HG02981 (cell line): ENCODE measurements at regions not wholly inside any gene's neighbourhood (a gene's known extent, or its start where the extent isn't known, plus 50 kb on each side); places are given as distances from the start of the nearest gene placed in this dataset.
A peak's percentile ranks its signal among the peaks of the same experiment; 100 is the strongest.

Experiments
- ATAC-seq: cut with Tn5 transposase; IDR thresholded peaks from one replicate; pipeline ENCODE4 v1.9.1; 2021; ENCODE audit warnings: mild to moderate bottlenecking, moderate library complexity; ENCODE audit not compliant: unreplicated experiment

DNA sequence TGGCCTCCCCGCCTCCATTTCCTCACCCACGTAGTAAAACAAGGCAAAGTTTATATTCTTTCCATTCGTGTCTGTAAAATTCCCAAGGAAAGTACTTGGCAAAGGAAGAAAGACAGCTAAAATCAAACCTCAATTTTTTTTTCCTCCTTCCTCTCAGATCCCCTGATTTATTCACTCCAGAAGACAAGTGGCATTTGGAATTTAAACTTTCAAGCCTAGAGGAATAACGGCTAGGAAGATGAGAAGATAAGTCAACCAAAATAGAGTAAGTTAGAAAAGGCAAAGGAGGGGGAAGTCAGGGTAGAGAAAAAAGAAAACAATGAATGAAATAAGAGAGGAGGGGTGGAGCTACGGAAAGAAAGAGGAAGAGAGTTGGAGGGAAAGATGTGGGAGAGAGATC is 198.9 kb upstream of the PIK3C3 start:
- no peak for ATAC-seq

GRCh38 chr18:41754332-41754731 is 200.7 kb upstream of the PIK3C3 start:
- ATAC-seq = no peak

DNA sequence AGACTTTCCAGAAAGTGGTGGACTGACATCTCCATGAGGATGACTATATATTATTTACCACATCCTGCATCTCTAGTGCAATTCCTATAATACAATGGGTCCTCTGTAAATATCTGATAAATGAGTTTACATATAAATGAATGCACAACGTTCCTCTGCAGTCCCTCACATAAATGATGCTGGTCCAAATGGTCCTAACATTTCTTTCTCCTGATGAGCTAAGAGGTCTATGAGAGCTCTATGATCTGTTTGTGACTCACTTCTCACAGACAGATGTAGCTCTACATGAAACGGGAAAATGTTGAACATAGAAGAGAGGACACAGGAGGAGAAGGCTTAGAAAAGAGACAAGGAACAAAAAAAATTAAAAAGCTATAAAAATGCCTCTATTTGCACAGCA is 201.2 kb upstream of the PIK3C3 start:
- ATAC-seq = no peak

DNA sequence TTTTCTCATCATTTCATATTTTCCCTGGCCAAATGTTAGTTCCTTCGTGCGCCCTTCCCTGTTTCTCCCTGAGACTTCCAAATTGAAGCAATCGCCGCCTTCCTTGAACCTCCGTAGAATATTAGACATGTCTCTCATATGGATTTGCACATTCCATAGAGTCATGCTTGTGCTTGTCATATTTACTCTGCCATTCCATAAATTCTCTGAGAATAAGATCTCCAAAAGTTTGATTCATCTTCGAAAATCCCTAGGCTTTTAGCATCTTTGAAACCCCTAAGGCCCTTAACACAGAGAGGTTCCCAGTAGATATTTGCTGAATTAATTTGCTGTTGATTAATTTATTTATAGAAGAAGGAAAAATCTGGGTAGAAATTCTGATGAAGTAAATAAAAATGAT is 202.2 kb upstream of the PIK3C3 start:
- no peak for ATAC-seq

DNA sequence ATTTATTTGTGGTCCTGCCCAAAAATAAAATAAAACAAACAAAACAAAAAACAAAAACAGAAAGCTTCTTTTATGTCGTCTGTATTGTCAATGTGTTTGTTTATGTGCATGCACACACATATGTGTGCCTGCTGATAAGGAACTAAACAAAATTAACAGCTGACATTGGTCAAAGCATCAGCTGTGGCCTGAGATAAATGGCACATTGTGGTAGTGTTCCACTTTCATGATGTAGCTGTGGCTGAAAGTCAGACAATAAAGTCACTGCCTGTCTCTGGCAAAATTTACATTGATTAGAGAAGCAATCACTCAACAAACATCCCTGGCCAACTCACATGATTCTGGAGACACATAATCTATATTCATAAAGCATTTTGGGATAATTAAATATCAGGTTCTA is 203.4 kb upstream of the PIK3C3 start:
- no peak for ATAC-seq

DNA sequence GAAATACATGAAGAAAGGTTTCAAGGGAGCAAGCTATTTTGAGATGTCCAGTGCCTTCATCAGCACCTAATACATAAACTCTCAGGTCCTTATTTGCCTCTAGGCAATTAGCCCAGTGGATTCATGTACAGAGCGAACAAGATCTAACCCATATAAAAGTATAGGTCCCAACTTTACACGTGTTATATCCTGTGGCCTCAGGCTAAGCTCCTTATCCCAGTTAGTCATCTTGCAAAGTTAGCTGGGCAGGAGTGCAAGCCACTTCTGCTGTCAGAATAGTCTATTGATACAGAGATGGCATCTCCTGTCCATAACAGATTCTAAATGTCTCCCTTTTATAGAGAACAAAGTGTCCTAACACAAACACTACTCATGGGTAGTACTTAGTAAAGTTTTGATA is 203.9 kb upstream of the PIK3C3 start:
- no peak for ATAC-seq

DNA sequence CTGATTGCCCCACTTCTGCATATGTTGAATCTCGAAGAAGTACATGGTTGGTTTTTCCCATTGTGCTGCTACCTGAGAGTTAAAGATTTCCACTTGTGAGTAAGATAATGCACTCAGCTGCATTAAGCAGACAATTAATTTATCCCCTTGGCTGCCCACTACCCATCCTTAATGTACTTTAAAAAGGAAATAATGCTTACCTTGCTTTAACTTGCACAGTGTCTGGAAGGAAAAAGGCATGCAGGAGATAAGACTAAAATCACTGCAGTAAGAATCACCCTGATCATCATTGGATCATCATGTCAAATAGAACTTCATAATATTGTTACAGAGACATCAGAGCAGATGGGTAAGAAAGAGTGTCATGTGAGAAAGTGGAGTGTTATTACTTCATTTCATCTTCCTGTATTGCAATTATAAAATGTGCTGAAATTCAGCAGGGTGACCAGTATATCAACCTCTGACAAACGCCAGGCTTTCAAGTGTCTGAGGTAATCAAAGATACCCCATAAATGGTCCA is 207.3 kb upstream of the PIK3C3 start:
- ATAC-seq = no peak

- ATAC-seq = peak; percentile 69
Observed at GRCh38 chr18:41745166-41746049, 209.6 kb upstream of the PIK3C3 start.

DNA sequence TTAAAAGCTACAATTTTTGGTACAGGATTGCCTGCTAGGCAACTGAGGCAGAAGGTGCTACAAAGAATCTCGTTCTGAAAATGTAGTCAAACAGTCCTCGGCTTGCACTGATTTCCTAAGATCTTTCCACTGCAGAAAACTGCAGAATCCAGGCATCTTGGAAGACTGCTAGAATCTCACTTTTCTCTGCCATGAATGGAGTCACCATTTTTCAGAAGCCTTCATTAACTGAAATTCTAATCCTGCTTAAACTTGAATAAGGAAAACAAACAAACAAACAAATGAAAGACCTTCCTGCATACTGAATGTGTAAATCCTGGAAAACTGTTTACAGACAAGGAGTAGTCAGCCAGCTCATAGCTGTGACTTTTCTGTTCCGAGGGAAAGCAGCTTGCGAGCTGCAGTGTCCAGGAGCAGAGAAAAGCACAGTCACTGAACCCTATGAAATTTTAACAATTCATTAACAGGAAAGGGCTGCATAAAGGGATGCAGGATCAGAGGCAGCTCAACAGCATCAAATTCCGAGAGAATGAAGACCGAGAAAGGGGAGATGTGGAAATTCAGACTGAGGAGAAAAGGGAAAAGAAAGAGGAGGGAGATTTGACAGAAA is 210.5 kb upstream of the PIK3C3 start:
- no peak for ATAC-seq

DNA sequence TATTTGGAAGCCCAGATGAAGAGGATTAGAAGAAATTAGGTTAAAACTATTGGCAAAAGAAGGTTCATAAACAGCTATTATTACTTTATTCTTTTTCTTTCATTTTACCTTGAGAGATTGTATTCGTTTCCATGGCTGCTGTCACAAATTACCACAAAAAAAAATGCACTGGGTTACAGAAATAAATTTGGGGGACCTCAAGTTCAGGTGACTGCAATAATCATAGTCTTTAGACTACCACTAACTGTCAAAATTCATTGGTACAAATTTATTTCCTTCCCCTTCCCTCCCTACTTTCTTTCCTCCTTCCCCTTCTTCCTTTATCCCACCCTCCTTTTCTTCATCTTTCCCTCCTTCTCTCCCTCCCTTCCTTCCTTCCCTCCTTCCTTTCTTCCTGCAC is 217.8 kb upstream of the PIK3C3 start:
- ATAC-seq = no peak

GRCh38 chr18:41734917-41735316 is 220.1 kb upstream of the PIK3C3 start:
- no peak for ATAC-seq

- no peak for ATAC-seq
Observed at GRCh38 chr18:41732356-41732755, 222.7 kb upstream of the PIK3C3 start.

DNA sequence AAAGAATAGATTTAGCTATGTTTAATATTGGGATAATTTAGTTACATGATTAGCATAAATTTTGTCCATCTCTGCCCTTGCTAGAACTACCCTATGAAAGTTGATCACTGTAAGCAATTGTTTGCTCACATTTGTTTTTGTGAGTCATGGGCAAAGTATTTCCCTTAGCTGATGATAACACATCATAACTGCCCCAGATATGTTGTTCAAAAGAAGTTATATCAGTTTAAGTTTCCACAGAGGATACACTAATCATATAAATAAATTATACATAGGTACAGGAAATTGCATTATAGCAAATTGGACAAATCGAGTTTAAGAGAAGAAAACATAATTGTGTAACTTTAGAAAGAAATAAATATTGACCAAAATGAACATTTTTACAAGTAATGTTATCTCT is 223.2 kb upstream of the PIK3C3 start:
- no peak for ATAC-seq

GRCh38 chr18:41724195-41724594 is 230.8 kb upstream of the PIK3C3 start:
- no peak for ATAC-seq

DNA sequence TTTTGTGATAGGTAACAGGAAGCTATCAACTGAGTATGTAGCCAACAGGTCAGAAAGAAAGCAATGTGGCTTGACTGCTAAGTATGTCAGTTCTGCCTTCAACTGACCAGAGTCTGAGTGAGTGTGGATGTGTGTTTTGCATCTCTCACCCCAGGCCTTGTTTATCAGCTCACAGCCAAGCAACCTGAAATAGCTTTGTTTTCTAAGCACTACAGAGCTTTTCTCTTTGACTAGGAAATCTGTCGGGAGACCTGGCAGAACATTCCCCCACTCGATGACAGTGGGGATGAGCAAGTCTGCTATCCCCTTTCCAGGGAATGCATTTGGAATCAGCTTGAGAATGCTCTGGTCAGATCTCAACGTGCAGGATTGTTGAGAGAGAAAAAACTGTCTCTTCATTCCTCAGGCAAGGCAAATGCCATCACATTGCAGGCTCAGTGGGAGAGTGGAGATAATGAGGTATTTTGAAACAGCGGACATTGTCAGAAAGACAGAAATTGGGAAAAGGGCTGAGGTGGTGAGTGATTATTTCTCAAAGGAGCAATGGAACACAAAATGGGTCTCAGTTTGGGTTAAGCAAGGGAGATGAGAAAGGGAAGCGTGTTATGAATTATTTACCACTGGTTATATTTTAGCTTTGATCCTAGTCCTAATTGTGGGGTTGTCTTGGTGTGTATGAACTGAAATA is 233.8 kb upstream of the PIK3C3 start:
- ATAC-seq = no peak

GRCh38 chr18:41720226-41720625 is 234.8 kb upstream of the PIK3C3 start:
- no peak for ATAC-seq

- no peak for ATAC-seq
Observed at GRCh38 chr18:41719808-41720207, 235.2 kb upstream of the PIK3C3 start.

DNA sequence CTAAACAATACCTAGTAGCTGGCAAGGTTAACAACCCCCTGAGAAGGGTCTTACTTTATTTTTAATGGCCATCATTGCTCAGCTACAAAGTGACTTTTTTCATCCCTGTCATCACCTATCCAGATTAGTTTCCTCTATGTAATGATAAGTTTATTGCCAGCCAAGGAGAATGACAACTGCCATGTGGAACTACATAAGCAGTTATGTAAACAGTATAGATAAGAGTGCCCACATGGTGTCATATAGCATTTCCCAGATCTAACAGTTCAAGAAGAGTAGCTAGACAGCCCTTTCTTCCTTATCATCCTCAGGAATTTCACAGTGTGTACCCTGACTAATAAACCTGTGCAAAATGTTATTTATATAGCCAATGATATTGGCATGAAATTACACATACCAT is 240.2 kb upstream of the PIK3C3 start:
- no peak for ATAC-seq

GRCh38 chr18:41713969-41714825 is 240.8 kb upstream of the PIK3C3 start:
- no peak for ATAC-seq

- ATAC-seq = no peak
Observed at GRCh38 chr18:41706301-41706700, 248.7 kb upstream of the PIK3C3 start.
